ENCODE measurements at regions not wholly inside any gene's neighbourhood (a gene's known extent, or its start where the extent isn't known, plus 50 kb on each side); places are given as distances from the start of the nearest gene placed in this dataset.

DNA sequence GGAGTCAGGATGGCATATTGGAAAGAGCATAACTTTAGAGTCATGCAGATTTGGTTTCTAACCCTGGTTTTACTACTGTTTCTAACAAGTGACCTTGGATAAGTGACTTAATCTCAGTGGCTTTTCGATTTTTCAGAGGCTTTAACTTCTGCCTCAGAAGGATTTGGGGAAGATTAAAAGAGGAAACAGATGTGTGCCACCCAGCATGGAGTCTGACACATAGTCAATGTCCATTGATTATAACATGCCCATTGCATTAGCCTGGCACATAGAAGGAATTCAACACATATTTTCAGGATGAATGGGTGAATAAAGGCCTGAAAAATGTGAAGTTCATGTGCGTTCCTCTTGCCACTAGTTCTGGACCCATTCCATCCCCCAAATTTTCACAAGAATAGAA lies 438.2 kb downstream of the EPHA4 start:
- ChIA-PET CTCF (interaction anchor here (0.8 kb wide), 1 partner anchor 31 kb away, joined by 4 read pairs; no protein-coding TSS in a partner anchor), POLR2A (interaction anchor here (0.6 kb wide), 1 partner anchor 154 kb away, joined by 3 read pairs; no protein-coding TSS in a partner anchor)
- Mint-ChIP-seq H3K27me3 (ENCODE audit: insufficient read depth, unreplicated experiment) (no peaks in the 10 kb centered on the region), H3K27ac (ENCODE audit: low read depth, unreplicated experiment) (no peak overlapping the region), H3K9me3 (ENCODE audit: unreplicated experiment) (no peaks in the 10 kb centered on the region), H3K4me1 (ENCODE audit: insufficient read depth, unreplicated experiment) (no peaks in the 10 kb centered on the region), H3K36me3 (ENCODE audit: insufficient read depth, unreplicated experiment) (no peaks in the 10 kb centered on the region), H3K4me3 (ENCODE audit: unreplicated experiment) (no peak overlapping the region)
- no peak for DNase-seq (ENCODE audit: unreplicated experiment)
- intact Hi-C loops (cut with micrococcal nuclease), result no loop called here
- no TSS peak for BruUV-seq (replicated peaks)
- TF ChIP-seq, protein P1, sequence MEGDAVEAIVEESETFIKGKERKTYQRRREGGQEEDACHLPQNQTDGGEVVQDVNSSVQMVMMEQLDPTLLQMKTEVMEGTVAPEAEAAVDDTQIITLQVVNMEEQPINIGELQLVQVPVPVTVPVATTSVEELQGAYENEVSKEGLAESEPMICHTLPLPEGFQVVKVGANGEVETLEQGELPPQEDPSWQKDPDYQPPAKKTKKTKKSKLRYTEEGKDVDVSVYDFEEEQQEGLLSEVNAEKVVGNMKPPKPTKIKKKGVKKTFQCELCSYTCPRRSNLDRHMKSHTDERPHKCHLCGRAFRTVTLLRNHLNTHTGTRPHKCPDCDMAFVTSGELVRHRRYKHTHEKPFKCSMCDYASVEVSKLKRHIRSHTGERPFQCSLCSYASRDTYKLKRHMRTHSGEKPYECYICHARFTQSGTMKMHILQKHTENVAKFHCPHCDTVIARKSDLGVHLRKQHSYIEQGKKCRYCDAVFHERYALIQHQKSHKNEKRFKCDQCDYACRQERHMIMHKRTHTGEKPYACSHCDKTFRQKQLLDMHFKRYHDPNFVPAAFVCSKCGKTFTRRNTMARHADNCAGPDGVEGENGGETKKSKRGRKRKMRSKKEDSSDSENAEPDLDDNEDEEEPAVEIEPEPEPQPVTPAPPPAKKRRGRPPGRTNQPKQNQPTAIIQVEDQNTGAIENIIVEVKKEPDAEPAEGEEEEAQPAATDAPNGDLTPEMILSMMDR (IDR thresholded peaks at IDR 0.05; ENCODE audit: unreplicated experiment), result no peak

DNA sequence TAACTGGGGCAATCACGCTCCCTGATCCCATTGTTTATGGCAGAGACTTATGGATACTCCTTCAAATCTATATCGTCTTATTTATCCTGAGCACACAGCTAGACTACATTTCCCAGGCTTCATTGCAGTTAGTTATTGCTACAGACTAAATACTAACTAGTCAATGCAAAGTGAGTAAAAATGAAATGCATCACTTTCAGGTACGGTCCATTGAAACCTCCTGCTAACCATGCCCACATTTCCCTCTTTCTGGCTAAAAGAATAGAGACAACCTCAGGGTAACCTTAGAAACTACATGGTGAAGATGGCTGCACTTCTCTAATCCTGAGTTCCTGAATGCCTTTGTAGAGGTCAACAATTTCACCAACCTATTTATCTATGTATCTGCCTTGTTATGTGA lies 437.4 kb downstream of the EPHA4 start:
- no peaks in the 10 kb centered on the region for H3K4me1 Mint-ChIP-seq (ENCODE audit: insufficient read depth, unreplicated experiment)
- TF ChIP-seq, protein P1 (IDR thresholded peaks at IDR 0.05; ENCODE audit: unreplicated experiment), result no peak
- no peak for DNase-seq (ENCODE audit: unreplicated experiment)
- ChIA-PET CTCF (interaction anchor here (0.8 kb wide), 1 partner anchor 30 kb away, joined by 4 read pairs; no protein-coding TSS in a partner anchor), POLR2A (interaction anchor here (0.6 kb wide), 1 partner anchor 236 kb away, joined by 3 read pairs; no protein-coding TSS in a partner anchor)
- H3K9me3 Mint-ChIP-seq (ENCODE audit: unreplicated experiment), result no peaks in the 10 kb centered on the region
- intact Hi-C loops (cut with micrococcal nuclease), result no loop called here
- BruUV-seq (replicated peaks), result no TSS peak
- no peaks in the 10 kb centered on the region for H3K27me3 Mint-ChIP-seq (ENCODE audit: insufficient read depth, unreplicated experiment)
- no peak overlapping the region for H3K4me3 Mint-ChIP-seq (ENCODE audit: unreplicated experiment)
- H3K36me3 Mint-ChIP-seq (ENCODE audit: insufficient read depth, unreplicated experiment), result no peaks in the 10 kb centered on the region
- no peak overlapping the region for H3K27ac Mint-ChIP-seq (ENCODE audit: low read depth, unreplicated experiment)

DNA sequence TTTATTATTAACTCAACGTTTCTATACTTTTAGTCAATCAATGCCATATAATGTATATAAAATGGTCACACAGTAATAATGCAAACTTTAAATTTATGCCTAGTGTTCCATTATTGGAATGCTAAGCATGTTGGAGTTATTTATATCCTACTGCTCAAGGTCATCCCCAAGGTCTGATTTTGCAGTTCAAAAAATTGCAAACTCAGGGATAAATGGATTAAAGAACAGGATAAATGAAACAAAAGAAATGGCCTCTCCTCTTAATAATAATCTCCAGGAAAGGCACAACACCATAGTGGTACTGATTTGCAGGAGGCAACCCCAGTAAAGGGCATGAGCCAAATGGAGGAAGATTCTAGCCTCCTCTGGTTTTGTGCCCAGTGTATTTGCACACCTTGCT lies 436.4 kb downstream of the EPHA4 start:
- intact Hi-C loops (cut with micrococcal nuclease), result no loop called here
- ChIA-PET POLR2A (no interaction called here), CTCF (interaction anchor here (1.4 kb wide), 1 partner anchor 11 kb away, joined by 4 read pairs; no protein-coding TSS in a partner anchor)
- no peaks in the 10 kb centered on the region for H3K4me1 Mint-ChIP-seq (ENCODE audit: insufficient read depth, unreplicated experiment)
- no peak for DNase-seq (ENCODE audit: unreplicated experiment)
- H3K27ac Mint-ChIP-seq (ENCODE audit: low read depth, unreplicated experiment), result no peak overlapping the region
- no peaks in the 10 kb centered on the region for H3K9me3 Mint-ChIP-seq (ENCODE audit: unreplicated experiment)
- no peak overlapping the region for H3K4me3 Mint-ChIP-seq (ENCODE audit: unreplicated experiment)
- no TSS peak for BruUV-seq (replicated peaks)
- H3K27me3 Mint-ChIP-seq (ENCODE audit: insufficient read depth, unreplicated experiment), result no peaks in the 10 kb centered on the region
- TF ChIP-seq, protein P1 (IDR thresholded peaks at IDR 0.05; ENCODE audit: unreplicated experiment), result no peak
- no peaks in the 10 kb centered on the region for H3K36me3 Mint-ChIP-seq (ENCODE audit: insufficient read depth, unreplicated experiment)

DNA sequence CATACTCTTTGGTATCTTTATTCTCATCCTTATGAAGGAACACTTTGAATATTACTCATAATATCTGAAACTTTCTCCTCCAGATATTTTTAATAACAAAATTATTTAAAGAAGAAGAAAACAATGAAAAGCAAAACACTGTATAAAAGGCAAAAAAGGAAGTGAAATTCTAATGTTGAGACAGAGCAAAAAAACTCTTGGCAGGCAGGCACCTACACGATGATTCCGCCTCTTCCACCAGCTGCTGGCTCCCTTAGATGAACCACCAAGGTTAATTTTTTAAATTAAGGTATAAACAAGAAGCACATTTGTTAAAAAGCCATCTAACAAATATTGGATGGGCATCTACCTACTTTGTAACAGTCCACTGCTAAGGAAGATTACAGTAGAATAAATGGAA lies 434.7 kb downstream of the EPHA4 start:
- Mint-ChIP-seq H3K27ac (ENCODE audit: low read depth, unreplicated experiment) (no peak overlapping the region), H3K36me3 (ENCODE audit: insufficient read depth, unreplicated experiment) (no peaks in the 10 kb centered on the region), H3K27me3 (ENCODE audit: insufficient read depth, unreplicated experiment) (no peaks in the 10 kb centered on the region), H3K9me3 (ENCODE audit: unreplicated experiment) (no peaks in the 10 kb centered on the region), H3K4me3 (ENCODE audit: unreplicated experiment) (no peak overlapping the region), H3K4me1 (ENCODE audit: insufficient read depth, unreplicated experiment) (no peaks in the 10 kb centered on the region)
- no TSS peak for BruUV-seq (replicated peaks)
- intact Hi-C loops (cut with micrococcal nuclease), result no loop called here
- ChIA-PET CTCF (interaction anchor here (1.4 kb wide), 1 partner anchor 10 kb away, joined by 4 read pairs; no protein-coding TSS in a partner anchor), POLR2A (interaction anchor here (0.7 kb wide), 1 partner anchor 12 kb away, joined by 3 read pairs; no protein-coding TSS in a partner anchor)
- TF ChIP-seq, protein P1 (IDR thresholded peaks at IDR 0.05; ENCODE audit: unreplicated experiment), result no peak
- no peak for DNase-seq (ENCODE audit: unreplicated experiment)
